Ishikawa (cell line): ENCODE measurements at regions not wholly inside any gene's neighbourhood (a gene's known extent, or its start where the extent isn't known, plus 50 kb on each side); places are given as distances from the start of the nearest gene placed in this dataset.

Source experiments
- EGR1 ChIP-seq: IDR thresholded peaks from 2 replicates; pipeline ENCODE4 v1.6.1; 2012
- EP300 ChIP-seq: IDR thresholded peaks from 2 replicates; pipeline ENCODE4 v1.6.1; 2012; ENCODE audit warnings: borderline replicate concordance
- FOXM1 ChIP-seq: IDR thresholded peaks from 2 replicates; pipeline ENCODE4 v1.6.1; 2012; ENCODE audit warnings: low read depth, borderline replicate concordance
- RAD21 ChIP-seq: IDR thresholded peaks from 2 replicates; pipeline ENCODE4 v1.6.1; 2012; ENCODE audit warnings: low read depth
- TAF1 ChIP-seq: IDR thresholded peaks from 2 replicates; pipeline ENCODE4 v1.6.1; 2012; ENCODE audit warnings: low read depth, mild to moderate bottlenecking
- TCF12 ChIP-seq: IDR thresholded peaks from 2 replicates; pipeline ENCODE4 v1.6.1; 2012; ENCODE audit warnings: low read depth
- TEAD4 ChIP-seq: IDR thresholded peaks from 2 replicates; pipeline ENCODE4 v1.6.1; 2012
- YY1 ChIP-seq: IDR thresholded peaks from 2 replicates; pipeline ENCODE4 v1.6.1; 2012; ENCODE audit warnings: low read depth
- ZBTB7A ChIP-seq: IDR thresholded peaks from 2 replicates; pipeline ENCODE4 v1.6.1; 2012; ENCODE audit warnings: low read depth
- TF ChIP-seq, protein P1 (sequence below): IDR thresholded peaks from 2 replicates; pipeline ENCODE4 v1.6.1; 2012; ENCODE audit warnings: low read depth, mild to moderate bottlenecking
- TF ChIP-seq, protein P2 (sequence below): IDR thresholded peaks from 2 replicates; pipeline ENCODE4 v1.6.1; 2012

DNA sequence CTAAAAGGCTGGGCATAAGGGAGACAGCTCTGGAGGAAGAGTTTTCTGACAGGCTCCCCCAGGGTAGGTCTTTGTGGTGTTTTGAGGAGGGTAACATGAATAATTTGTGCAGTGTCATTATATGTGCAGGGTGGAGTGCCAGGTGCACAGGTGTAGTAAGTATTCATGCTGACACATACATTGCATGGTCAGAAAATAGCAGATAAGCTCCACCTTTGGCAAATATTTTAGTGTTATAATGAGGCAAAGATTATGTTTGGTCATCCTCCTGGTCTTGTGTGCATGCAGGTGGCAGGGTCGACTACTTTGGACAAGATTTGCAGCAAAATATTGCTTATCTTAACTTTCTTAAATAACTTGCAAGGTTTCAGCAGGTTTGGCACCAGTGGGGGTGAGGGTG lies 910.4 kb upstream of the PCDH10 start:
- TF ChIP-seq EP300: no peak
- no peak for TF ChIP-seq TEAD4
- TF ChIP-seq, protein P1, sequence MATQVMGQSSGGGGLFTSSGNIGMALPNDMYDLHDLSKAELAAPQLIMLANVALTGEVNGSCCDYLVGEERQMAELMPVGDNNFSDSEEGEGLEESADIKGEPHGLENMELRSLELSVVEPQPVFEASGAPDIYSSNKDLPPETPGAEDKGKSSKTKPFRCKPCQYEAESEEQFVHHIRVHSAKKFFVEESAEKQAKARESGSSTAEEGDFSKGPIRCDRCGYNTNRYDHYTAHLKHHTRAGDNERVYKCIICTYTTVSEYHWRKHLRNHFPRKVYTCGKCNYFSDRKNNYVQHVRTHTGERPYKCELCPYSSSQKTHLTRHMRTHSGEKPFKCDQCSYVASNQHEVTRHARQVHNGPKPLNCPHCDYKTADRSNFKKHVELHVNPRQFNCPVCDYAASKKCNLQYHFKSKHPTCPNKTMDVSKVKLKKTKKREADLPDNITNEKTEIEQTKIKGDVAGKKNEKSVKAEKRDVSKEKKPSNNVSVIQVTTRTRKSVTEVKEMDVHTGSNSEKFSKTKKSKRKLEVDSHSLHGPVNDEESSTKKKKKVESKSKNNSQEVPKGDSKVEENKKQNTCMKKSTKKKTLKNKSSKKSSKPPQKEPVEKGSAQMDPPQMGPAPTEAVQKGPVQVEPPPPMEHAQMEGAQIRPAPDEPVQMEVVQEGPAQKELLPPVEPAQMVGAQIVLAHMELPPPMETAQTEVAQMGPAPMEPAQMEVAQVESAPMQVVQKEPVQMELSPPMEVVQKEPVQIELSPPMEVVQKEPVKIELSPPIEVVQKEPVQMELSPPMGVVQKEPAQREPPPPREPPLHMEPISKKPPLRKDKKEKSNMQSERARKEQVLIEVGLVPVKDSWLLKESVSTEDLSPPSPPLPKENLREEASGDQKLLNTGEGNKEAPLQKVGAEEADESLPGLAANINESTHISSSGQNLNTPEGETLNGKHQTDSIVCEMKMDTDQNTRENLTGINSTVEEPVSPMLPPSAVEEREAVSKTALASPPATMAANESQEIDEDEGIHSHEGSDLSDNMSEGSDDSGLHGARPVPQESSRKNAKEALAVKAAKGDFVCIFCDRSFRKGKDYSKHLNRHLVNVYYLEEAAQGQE: no peak
- no peak for TF ChIP-seq ZBTB7A
- no peak for TF ChIP-seq TAF1
- TF ChIP-seq RAD21: no peak
- no peak for TF ChIP-seq FOXM1
- no peak for TF ChIP-seq EGR1
- TF ChIP-seq YY1: no peak
- no peak for TF ChIP-seq TCF12
- TF ChIP-seq, protein P2, sequence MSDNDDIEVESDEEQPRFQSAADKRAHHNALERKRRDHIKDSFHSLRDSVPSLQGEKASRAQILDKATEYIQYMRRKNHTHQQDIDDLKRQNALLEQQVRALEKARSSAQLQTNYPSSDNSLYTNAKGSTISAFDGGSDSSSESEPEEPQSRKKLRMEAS: no peak
